ENCODE measurements at regions not wholly inside any gene's neighbourhood (a gene's known extent, or its start where the extent isn't known, plus 50 kb on each side); places are given as distances from the start of the nearest gene placed in this dataset.
"Not testable (repeated sequence)": the region's sequence is repeated elsewhere in the genome, so short reads cannot be mapped to it uniquely, and the experiment has no call there.

DNA sequence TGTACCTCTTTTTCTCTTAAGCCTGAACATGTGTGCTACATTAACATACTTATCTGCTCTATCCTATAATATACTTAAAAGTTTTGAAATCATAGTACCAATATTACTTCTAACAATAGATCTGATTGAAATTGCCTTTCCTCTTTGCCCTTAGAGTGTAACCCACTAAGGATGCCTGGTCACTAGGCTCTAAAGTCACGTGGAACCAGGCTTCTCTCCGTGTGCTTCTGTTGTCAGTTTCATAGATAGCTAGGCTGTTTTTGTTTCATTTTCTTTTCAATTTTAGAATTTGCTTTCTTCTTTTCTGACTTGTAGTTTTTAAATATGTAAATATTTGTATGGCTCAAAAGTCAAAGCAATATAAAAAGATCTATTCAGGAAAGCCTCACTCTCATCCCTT is 100.5 kb upstream of the PZP start:
- DNase-seq (ENCODE audit: low read depth in 2 of 2) = not testable (repeated sequence)

DNA sequence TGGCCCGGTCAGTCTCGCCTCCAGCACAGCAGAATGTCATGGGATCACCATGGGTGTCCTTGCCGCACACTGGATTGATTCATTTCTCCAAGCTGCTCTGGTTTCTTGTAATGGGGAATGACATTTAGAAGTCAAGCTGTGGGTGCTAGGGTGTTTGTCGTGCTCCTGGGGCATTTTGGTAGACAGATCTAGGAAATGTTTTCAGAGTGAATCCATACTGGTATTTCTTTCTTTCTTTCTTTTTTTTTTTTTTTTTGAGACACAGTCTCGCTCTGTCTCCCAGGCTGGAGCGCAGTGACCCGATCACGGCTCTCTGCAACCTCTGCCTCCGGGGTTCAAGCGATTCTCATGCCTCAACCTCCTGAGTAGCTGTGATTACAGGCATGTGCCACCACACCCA is 100.0 kb upstream of the PZP start:
- DNase-seq (ENCODE audit: low read depth in 2 of 2) = not testable (repeated sequence)

DNA sequence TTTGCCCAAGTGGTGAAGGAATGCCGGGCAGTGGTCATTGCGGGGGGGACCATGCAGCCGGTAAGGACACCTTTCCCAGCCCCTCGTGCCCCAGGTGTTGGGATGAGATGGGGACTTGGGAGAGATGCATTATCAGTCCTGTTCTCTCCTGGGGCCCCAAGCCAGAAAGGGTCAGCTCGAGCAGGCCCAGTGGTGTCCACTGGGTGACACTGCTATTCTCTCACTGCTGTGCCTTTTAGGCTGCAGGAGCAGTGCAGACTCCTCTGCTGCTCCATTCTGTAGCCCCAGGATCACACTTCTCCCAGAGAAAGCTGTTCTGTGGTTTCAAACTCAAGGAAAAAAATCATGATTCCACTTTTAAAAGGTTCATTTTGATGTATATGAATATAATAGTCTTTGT is 99.1 kb upstream of the PZP start:
- DNase-seq (ENCODE audit: low read depth in 2 of 2) = not testable (repeated sequence)

DNA sequence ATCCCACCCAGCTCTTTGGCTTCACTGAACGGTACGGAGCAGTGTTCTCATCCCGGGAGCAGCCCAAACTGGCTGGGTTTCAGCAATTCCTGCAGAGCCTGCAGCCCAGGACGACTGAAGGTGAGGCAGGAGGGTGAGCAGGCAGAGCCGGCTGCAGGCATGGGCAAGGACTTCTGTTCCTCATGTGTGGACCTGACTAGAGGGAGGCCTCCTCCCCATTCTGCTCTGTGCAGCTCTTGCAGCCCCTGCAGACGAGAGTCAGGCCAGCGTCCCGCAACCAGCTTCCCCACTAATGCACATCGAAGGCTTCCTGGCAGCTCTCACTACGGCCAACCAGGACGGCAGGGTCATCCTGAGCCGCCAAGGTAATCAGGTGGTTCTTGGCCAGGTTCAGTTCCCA is 97.8 kb upstream of the PZP start:
- DNase-seq (ENCODE audit: low read depth in 2 of 2) = not testable (repeated sequence)

DNA sequence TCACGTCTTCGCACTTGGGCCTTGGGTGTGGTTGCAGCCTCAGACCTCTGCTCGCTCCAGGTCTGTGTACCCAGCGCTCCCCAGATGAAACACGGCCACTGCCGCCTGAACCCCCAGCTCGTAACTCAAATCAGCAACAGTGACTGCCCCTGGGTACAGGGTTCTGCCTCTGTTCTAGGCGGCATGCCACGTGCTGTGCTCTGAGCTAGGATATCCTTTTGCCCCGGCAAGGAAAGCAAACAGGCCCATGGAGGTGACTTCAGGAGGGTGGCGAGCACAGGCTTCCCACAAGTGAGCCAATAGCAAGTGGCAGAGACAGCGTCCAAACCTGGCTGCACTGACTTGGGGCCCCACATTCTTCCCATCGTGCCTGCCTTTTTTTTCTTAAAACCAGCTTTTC is 96.3 kb upstream of the PZP start:
- not testable (repeated sequence) for DNase-seq (ENCODE audit: low read depth in 2 of 2)

DNA sequence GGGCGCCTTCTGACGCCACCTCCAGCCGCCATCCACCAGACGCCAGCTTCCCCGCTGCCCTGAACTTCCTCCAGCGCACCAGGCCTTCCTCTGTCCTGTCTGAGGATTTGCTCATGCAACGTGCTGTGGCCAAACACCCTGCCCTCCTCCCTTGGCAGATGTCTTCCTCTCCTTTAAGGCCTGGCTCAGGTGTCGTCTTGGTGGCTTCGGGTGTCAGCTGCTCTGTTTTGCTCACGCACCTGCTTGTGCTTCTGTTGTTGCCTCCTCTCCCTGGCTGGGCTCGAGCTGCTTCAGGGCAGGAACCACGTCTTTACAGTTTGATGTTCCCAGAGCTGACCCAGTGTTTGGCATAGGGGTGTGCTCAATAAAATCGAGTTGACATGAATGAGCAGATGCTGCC is 87.7 kb upstream of the PZP start:
- not testable (repeated sequence) for DNase-seq (ENCODE audit: low read depth in 2 of 2)

DNA sequence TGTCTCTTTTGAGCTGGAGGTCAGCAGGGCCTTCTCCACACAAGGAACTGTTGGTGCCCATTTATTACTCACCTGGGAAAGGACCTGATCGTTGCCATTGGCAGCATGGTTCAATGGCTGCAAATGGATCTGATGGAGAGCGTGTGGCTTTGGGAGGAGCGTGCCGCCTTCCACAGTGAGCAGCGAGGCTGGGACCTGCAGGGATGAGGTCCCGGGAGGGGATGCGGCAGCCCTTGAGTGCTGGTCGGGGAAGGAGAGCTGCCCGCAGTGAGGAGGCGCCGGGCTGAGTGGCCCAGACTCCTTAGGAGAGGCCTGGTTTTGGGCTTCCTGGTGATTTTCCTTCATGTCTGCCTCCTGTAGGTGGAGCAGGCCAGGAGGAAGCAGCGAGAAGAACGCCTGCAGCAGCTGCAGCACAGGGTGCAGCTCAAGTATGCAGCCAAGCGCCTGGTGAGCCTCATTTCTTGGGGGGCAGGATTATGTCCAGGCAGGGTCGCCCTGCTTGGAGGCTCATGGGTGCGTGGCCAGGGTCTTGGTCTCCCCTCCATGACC is 86.0 kb upstream of the PZP start:
- DNase-seq (ENCODE audit: low read depth in 2 of 2) = not testable (repeated sequence)

DNA sequence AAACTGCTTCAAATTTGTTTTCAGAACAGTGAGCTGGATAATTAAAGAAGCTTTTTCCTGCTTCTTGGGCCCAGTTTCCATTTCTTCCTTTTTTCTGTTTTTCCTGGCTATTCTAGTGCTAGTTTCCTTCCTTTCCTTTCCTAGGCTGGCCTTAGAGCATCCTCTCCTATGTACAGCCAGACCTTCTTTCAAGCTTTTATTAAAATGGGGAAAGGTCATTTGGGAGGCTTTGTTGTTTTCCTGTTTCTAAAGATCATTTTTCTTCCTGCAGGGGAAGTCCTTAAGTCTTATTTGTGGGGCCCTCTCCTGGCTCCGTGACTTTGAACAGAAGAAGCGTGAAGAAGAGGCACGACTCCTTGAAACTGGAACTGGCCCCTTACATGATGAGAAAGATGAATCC is 85.2 kb upstream of the PZP start:
- DNase-seq (ENCODE audit: low read depth in 2 of 2) = not testable (repeated sequence)

DNA sequence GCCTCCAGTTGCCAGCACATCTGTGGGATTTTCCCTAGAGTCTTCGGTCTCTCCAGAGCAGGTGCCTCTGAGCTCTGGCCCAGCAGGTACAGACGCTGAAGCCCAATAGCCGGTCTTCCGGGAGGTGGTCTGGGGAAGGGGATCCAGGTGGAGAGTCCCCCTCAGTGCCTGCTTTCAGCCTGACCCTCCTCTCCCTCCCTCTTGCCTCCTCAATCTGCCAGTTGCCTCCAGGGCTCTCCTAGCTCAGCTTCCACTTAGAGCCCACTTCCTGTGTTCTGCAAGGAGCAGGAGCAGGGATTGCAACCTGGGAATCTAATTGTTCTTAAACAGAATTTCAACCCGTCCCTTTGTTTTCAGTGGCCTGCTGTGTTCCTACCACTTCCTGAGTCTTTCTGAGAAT is 81.8 kb upstream of the PZP start:
- not testable (repeated sequence) for DNase-seq (ENCODE audit: low read depth in 2 of 2)

DNA sequence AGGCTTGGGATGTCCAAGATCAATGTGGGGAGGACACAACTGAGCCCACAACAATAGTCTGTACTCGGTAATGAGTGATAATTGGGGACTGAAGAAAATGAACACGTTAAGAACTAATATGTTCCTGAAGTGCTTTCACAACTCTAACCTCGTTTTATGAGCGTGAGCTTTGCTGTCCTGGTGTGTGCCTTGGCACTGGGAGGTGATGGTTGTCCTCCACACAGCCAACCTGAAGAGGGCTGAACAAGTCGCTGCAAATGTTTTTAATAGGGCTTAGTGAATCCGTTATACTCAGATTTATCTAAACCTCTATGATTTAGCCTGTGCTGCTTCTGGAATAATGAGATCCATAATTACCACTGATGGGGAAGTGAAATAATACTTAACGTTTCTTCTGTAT is 76.5 kb upstream of the PZP start:
- not testable (repeated sequence) for DNase-seq (ENCODE audit: low read depth in 2 of 2)

DNA sequence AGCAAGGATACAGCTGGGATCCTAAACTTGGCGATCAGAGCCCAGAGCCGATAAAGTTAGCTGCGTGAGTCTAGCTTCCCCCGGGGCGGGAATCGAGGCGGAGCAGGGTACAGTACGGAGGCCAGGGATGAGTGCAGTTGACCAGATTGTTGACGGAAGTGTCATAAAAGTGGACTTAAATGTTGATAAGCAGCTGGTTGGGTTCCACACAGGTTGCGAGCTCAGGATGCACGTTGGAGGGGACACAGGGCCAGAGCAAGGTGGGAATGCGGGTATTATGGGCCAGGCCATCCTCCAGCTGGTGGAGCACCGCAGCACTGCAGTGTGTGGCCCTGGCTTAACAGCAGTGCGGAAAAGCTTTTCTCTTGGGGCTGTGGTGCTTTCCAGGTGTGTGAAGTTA is 76.0 kb upstream of the PZP start:
- DNase-seq (ENCODE audit: low read depth in 2 of 2) = not testable (repeated sequence)

DNA sequence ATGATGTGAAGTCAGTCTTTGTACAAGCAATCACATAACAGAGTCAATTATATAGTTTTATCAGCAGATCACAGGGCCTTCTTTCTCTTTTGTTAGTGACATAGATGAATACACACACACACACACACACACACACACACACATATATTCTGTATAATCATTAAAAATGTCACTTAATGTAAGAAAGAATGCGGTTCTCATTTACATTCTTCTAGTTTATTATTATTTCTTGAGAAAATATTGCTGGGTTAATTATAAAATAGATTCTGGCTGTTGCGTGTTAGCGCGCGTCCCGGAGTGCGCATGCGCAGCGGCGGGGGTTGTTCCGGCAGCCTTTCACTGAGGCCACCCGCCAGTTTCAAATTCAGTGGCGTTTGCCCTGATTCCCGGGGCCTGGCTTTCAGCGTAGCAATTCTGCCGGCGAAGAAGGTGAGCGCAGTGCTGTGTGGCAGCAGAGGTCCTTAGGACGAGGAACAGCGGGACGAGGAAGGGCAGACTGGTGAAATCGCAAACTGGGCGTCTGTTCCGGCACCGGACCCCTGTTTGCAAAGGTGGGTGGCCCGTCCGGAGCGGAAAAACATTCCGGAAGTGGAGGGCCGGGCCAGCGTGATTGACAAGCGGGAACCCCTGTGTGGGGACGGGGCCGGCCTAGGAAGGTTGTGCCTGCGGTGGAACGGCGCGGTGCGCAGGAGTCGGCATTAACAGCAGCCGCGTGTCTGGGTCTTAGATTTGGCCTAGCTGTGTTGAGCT is 75.3 kb upstream of the PZP start:
- peak; percentile 42 to 53 for DNase-seq (ENCODE audit: low read depth in 2 of 2)

DNA sequence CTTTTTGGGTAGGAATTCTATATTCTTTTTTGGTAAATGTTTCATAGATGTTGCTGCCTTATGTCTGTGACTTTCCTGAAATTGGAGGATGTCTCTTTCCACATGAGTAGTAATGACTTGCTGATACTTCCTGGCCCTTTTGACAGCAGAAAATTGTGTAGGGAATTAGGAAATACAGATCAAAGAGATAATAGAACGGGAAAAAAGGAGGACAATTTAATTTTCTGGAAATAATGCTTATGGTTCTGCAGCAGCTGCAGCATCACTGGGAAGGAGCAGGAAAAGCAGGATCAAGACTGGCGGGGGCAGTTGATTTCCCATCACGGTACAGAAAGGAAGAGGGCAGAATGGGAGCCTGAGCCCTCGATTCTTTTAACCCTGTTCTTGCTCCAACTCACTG is 68.8 kb upstream of the PZP start:
- no peak for DNase-seq (ENCODE audit: low read depth in 2 of 2)

DNA sequence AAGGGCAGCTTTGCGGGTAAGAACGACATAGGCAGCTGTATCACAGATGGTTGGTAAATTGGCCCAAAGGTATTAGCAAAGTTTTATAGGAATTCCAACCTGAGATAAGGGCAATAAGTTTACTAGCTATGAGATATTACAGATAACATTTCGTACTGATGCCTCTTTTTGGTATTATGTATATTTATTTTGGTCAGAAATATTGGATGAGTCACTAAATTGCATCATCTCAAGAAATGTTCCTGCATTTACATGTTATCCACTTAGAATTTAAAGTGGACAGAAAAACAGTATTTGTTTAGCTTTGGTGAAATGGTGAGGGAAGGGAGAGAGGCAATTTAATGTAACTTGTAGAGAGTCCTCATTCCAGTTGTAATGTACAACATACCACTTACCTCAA is 65.1 kb upstream of the PZP start:
- no peak for DNase-seq (ENCODE audit: low read depth in 2 of 2)

DNA sequence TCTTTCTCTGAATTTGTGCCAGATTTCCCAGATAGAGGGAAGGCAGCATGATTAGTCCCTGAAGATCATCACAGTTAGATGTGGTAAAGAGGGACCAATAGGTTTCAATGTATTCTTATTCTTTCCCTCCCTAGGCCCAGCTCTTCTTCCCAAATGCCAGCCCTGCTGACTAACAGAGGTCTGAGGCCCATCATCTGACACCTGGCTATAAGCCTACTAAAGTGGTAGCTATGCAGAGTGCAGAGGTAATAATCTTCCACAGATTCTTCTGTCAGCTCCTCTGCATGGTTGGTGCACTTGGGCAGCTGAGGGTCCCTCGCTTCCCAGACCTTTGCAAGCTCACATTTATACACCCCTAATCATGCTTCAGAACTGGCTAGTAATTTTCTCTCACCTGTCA is 63.7 kb upstream of the PZP start:
- DNase-seq (ENCODE audit: low read depth in 2 of 2) = no peak

DNA sequence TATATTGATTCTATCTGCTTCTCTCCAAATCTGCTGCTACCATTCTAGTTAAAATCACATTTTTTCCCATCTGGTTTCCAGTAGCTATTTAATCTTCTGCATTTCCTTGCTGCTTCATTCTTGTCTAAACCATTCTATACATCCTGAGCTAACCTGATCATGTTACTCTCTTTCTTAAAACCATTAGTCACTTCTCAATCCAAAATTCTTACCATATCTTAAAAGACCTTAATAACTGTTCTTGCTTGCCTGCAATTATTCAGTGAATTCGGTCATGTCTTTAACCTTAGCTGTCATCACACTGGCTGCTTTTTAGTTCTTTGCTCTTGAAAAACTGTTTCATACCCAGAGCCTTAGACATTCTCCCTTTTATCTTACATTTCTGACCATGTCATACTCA is 56.4 kb upstream of the PZP start:
- DNase-seq (ENCODE audit: low read depth in 2 of 2) = no peak

DNA sequence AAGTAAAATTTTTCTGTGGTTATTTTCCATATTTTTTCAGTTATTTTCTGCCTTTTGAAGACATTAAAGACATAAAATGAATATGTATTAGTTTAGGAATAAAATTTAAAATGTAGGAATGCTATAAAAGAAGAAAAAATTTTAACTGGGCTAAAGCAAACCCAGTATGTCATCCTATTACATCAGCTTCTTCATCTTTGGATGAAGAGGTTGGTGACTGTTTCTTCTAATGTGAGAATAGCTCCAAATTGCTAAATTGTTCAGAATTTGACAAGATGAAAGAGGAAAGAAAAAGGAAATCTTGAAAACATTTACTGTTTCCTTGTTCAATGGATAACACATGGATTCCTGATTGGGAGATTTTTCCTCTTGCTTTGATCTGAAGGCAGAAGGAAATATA is 52.7 kb upstream of the PZP start:
- DNase-seq (ENCODE audit: low read depth in 2 of 2) = no peak

DNA sequence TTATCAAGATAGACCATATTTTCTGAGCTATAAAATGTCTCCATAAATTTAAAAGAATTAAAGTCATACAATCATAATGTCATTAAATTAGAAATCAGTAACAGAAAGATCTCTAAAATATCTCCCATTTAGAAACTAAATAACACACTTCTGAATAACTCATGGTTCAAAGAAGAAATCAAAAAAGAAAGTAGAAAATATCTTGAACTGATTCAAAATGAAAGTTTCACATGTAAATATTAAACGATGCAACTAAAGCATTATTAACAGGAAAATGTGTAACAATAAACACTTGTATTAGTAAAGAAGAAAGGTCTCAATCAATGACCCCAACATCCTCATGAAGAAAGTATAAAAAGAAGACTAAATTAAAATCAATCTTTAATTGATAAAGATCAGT is 50.5 kb upstream of the PZP start:
- DNase-seq (ENCODE audit: low read depth in 2 of 2) = no peak
